Suprapubic skin (tissue), 4 donors: ENCODE measurements at regions not wholly inside any gene's neighbourhood (a gene's known extent, or its start where the extent isn't known, plus 50 kb on each side); places are given as distances from the start of the nearest gene placed in this dataset.

Source experiments
- POLR2A ChIP-seq, 2 donors: fragments of 450-650 bp; IDR thresholded peaks; one replicate each; pipeline ENCODE4 v1.6.1; 2017; ENCODE audit warnings: antibody characterized with exemption in 2 of 2, mild to moderate bottlenecking in 2 of 2, moderate library complexity in 2 of 2
- POLR2AphosphoS5 ChIP-seq, 3 donors: sonication (generic); formaldehyde crosslinking; IDR thresholded peaks; one replicate each; pipeline ENCODE4 v1.6.1; 2017; ENCODE audit warnings: antibody characterized with exemption in 3 of 3

GRCh38 chr13:106077017-106077416 lies 458.4 kb downstream of the EFNB2 start:
- TF ChIP-seq POLR2A (IDR thresholded peaks at IDR 0.05) (no peak), POLR2AphosphoS5 (IDR thresholded peaks at IDR 0.05) (no peak)
